ENCODE measurements at regions not wholly inside any gene's neighbourhood (a gene's known extent, or its start where the extent isn't known, plus 50 kb on each side); places are given as distances from the start of the nearest gene placed in this dataset.
A peak's percentile ranks its signal among the peaks of the same experiment; 100 is the strongest.

DNA sequence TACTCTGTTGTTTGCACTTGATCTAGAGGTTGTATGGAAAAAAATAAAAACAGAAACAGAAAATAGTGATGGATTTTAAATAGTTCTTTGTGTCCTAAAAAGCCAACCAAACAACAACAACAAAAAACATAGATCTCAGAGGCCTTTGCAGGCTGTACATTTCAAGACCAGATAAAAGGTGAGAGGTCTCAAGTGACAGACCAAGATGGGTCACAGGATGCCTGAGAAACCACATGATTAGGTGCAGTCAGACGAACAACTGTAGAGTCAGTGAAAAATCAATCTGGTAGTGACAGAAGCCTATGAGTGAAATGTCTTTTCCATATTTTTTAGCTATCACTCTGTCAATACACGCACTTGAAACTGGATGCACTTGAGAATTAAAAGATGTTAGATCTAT, 193.5 kb upstream of the SAMSN1 start (continued):
- TF ChIP-seq, protein P1, sequence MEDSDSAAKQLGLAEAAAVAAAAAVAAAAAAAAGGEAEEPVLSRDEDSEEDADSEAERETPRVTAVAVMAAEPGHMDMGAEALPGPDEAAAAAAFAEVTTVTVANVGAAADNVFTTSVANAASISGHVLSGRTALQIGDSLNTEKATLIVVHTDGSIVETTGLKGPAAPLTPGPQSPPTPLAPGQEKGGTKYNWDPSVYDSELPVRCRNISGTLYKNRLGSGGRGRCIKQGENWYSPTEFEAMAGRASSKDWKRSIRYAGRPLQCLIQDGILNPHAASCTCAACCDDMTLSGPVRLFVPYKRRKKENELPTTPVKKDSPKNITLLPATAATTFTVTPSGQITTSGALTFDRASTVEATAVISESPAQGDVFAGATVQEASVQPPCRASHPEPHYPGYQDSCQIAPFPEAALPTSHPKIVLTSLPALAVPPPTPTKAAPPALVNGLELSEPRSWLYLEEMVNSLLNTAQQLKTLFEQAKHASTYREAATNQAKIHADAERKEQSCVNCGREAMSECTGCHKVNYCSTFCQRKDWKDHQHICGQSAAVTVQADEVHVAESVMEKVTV (CRISPR knock-in tag; IDR thresholded peaks at IDR 0.05) = no peak
- TF ChIP-seq ZNF347 (CRISPR knock-in tag; IDR thresholded peaks at IDR 0.05; ENCODE audit: low read depth) = no peak
- peak; percentile 32 for TF ChIP-seq MEIS2 (IDR thresholded peaks at IDR 0.05; ENCODE audit: partially characterized antibody)
- 0 out of 2 replicates have a peak, but pooled peaks have one; percentile 20 for TF ChIP-seq CXXC5 (CRISPR knock-in tag; IDR thresholded peaks at IDR 0.05)
- no peak for TF ChIP-seq NR2C2 (CRISPR knock-in tag; IDR thresholded peaks at IDR 0.05)
- peak; percentile 32; the same call in 1 of the 2 replicates for TF ChIP-seq NR2C2 (tag; IDR thresholded peaks at IDR 0.05)
- TF ChIP-seq ZFX (CRISPR knock-in tag; IDR thresholded peaks at IDR 0.05) = no peak
- no peak for TF ChIP-seq IRF2 (CRISPR knock-in tag; IDR thresholded peaks at IDR 0.05)
- no peak for TF ChIP-seq RBM34 (IDR thresholded peaks at IDR 0.05; ENCODE audit: borderline replicate concordance, insufficient read depth, low read length)
- TF ChIP-seq, protein P2, sequence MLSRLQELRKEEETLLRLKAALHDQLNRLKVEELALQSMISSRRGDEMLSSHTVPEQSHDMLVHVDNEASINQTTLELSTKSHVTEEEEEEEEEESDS (CRISPR knock-in tag; IDR thresholded peaks at IDR 0.05) = no peak
- TF ChIP-seq POLR2AphosphoS5 (IDR thresholded peaks at IDR 0.05; ENCODE audit: control insufficient read depth, insufficient read depth, low read depth, low read length) = no peak
- TF ChIP-seq SRSF1 (IDR thresholded peaks at IDR 0.05; ENCODE audit: low read depth, low read length) = no peak
- TF ChIP-seq TAF15 (IDR thresholded peaks at IDR 0.05; ENCODE audit: low read depth, low read length) = no peak
- no peak for TF ChIP-seq EGR1 (conservative IDR thresholded peaks at IDR 0.05)
- TF ChIP-seq SREBF2 (CRISPR knock-in tag; IDR thresholded peaks at IDR 0.05) = no peak
- TF ChIP-seq, protein P3, sequence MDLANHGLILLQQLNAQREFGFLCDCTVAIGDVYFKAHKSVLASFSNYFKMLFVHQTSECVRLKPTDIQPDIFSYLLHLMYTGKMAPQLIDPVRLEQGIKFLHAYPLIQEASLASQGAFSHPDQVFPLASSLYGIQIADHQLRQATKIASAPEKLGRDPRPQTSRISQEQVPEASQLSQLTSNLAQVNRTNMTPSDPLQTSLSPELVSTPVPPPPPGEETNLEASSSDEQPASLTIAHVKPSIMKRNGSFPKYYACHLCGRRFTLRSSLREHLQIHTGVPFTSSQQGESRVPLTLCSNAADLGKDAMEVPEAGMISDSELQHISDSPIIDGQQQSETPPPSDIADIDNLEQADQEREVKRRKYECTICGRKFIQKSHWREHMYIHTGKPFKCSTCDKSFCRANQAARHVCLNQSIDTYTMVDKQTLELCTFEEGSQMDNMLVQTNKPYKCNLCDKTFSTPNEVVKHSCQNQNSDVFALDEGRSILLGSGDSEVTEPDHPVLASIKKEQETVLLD (IDR thresholded peaks at IDR 0.05) = no peak

All from K562 (cell line).